Stimulated activated CD4-positive, alpha-beta T cell treated with anti-CD3 and anti-CD28 coated beads, Interleukin-15, amount 100 ng/mL, for 48 hours (primary cell): ENCODE measurements at regions not wholly inside any gene's neighbourhood (a gene's known extent, or its start where the extent isn't known, plus 50 kb on each side); places are given as distances from the start of the nearest gene placed in this dataset.
"Not testable (repeated sequence)": the region's sequence is repeated elsewhere in the genome, so short reads cannot be mapped to it uniquely, and the experiment has no call there.

Experiments used
- DNase-seq, 2 donors: peaks; one replicate each; pipeline ENCODE4 v3.0.0-alpha.2; 2020; ENCODE audit warnings: low read depth in 2 of 2

GRCh38 chr2:64251497-64252250 lies 107.5 kb upstream of the PELI1 start:
- DNase-seq = no peak

- not testable (repeated sequence) for DNase-seq
Observed at GRCh38 chr2:64252251-64252978, 108.2 kb upstream of the PELI1 start.

GRCh38 chr2:64253421-64253820 lies 109.2 kb upstream of the PELI1 start:
- not testable (repeated sequence) for DNase-seq

GRCh38 chr2:64258566-64258965 lies 114.3 kb upstream of the PELI1 start:
- no peak for DNase-seq

GRCh38 chr2:64259312-64259711 lies 115.1 kb upstream of the PELI1 start:
- DNase-seq = no peak

GRCh38 chr2:64260093-64260803 lies 116.0 kb upstream of the PELI1 start:
- DNase-seq = no peak

GRCh38 chr2:64260817-64261216 lies 116.6 kb upstream of the PELI1 start:
- no peak for DNase-seq

- DNase-seq = no peak
Observed at GRCh38 chr2:64262071-64262470, 117.9 kb upstream of the PELI1 start.

GRCh38 chr2:64262816-64263215 lies 118.6 kb upstream of the PELI1 start:
- no peak for DNase-seq

- no peak for DNase-seq
Observed at GRCh38 chr2:64263315-64263714, 119.1 kb upstream of the PELI1 start.

- no peak for DNase-seq
Observed at GRCh38 chr2:64267699-64268098, 123.5 kb upstream of the PELI1 start.

- DNase-seq = no peak
Observed at GRCh38 chr2:64268330-64269048, 124.3 kb upstream of the PELI1 start.

GRCh38 chr2:64273524-64274398 lies 129.5 kb upstream of the PELI1 start:
- no peak for DNase-seq

GRCh38 chr2:64274399-64275173 lies 130.4 kb upstream of the PELI1 start:
- DNase-seq = no peak

- no peak for DNase-seq
Observed at GRCh38 chr2:64275174-64275466, 130.9 kb upstream of the PELI1 start.

- no peak for DNase-seq
Observed at GRCh38 chr2:64276417-64277095, 132.3 kb upstream of the PELI1 start.

GRCh38 chr2:64277101-64277849 lies 133.1 kb upstream of the PELI1 start:
- DNase-seq = no peak

GRCh38 chr2:64280812-64281211 lies 136.6 kb upstream of the PELI1 start:
- not testable (repeated sequence) for DNase-seq

GRCh38 chr2:64283006-64283570 lies 138.9 kb upstream of the PELI1 start:
- DNase-seq = no peak
